ENCODE measurements at regions not wholly inside any gene's neighbourhood (a gene's known extent, or its start where the extent isn't known, plus 50 kb on each side); places are given as distances from the start of the nearest gene placed in this dataset.

DNA sequence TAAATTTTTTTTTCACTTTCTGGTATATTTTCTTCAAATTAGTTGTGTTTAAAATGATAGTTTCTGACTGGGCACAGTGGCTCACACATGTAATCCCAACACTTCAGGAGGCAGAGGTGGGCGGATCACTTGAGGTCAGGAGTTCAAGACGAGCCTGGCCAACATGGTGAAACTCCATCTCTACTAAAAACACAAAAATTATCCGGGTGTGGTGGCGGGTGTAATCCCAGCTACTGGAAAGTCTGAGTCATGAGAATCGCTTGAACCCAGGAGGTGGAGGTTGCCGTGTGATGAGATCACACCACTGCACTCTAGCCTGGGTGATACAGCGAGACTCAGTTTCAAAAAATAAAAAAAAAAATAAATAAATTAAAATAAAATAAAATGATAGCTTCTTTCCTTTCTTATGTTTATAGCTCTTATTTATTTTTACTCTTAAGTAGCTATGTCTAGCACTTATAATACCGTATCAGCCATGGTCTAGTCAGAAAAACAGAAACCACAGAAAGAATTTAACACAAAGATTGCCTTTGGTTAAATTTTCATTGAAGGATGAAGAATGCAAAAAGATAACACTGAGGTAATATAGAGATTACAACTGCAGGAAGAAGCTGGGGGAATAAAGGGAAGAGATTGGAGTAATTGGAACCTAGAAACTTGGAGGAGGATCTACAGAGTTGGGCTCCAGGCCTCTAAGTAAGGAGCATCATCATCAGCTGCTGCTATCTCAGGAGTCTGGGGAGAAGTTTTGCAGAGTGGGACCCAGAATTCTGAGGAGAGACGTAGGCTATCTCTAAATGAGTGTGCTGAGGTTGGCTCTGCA is 54.7 kb upstream of the MBOAT2 start:
- no peak for DNase-seq
- TF ChIP-seq CTCF (IDR thresholded peaks at IDR 0.05; ENCODE audit: partially characterized antibody, unreplicated experiment) = no peak
- peaks cover 1% of the 10 kb centered on the region for H3K27me3 Mint-ChIP-seq (ENCODE audit: unreplicated experiment)

GRCh38 chr2:9055471-9055870 is 52.0 kb upstream of the MBOAT2 start:
- no peak overlapping the region for H3K4me3 Mint-ChIP-seq (ENCODE audit: unreplicated experiment)
- peaks cover 1% of the 10 kb centered on the region for H3K27me3 Mint-ChIP-seq (ENCODE audit: unreplicated experiment)
- H3K27ac Mint-ChIP-seq (ENCODE audit: unreplicated experiment) = no peak overlapping the region
- peaks cover 9% of the 10 kb centered on the region for H3K36me3 Mint-ChIP-seq (ENCODE audit: unreplicated experiment)
- no peak for TF ChIP-seq CTCF (IDR thresholded peaks at IDR 0.05; ENCODE audit: partially characterized antibody, unreplicated experiment)
- H3K4me1 Mint-ChIP-seq (ENCODE audit: low read depth, unreplicated experiment) = peaks cover 8% of the 10 kb centered on the region
- H3K9me3 Mint-ChIP-seq (ENCODE audit: unreplicated experiment) = peaks cover 4% of the 10 kb centered on the region
- DNase-seq = no peak

More for the DNA sequence above, 54.7 kb upstream of the MBOAT2 start:
- Mint-ChIP-seq H3K4me1 (ENCODE audit: low read depth, unreplicated experiment) (peaks cover 3% of the 10 kb centered on the region), H3K27ac (ENCODE audit: unreplicated experiment) (no peak overlapping the region), H3K36me3 (ENCODE audit: unreplicated experiment) (peaks cover 15% of the 10 kb centered on the region), H3K4me3 (ENCODE audit: unreplicated experiment) (no peak overlapping the region), H3K9me3 (ENCODE audit: unreplicated experiment) (peaks cover 4% of the 10 kb centered on the region)

- Mint-ChIP-seq H3K4me3 (ENCODE audit: unreplicated experiment) (no peak overlapping the region), H3K9me3 (ENCODE audit: unreplicated experiment) (peaks cover 2% of the 10 kb centered on the region), H3K4me1 (ENCODE audit: low read depth, unreplicated experiment) (peaks cover 8% of the 10 kb centered on the region), H3K36me3 (ENCODE audit: unreplicated experiment) (peaks cover 2% of the 10 kb centered on the region), H3K27me3 (ENCODE audit: unreplicated experiment) (peaks cover under 1% of the 10 kb centered on the region), H3K27ac (ENCODE audit: unreplicated experiment) (no peak overlapping the region)
- TF ChIP-seq CTCF (IDR thresholded peaks at IDR 0.05; ENCODE audit: partially characterized antibody, unreplicated experiment) = no peak
- DNase-seq = no peak
Measured at GRCh38 chr2:9053534-9053931, 50.0 kb upstream of the MBOAT2 start.

Data from glutamatergic neuron (in vitro differentiated cells).